Panc1 (cell line): ENCODE measurements at regions not wholly inside any gene's neighbourhood (a gene's known extent, or its start where the extent isn't known, plus 50 kb on each side); places are given as distances from the start of the nearest gene placed in this dataset.

Experiments used
- ATAC-seq: fragments of 200-7000 bp; cut with Tn5 transposase; 2 replicates; pipeline ENCODE4 v1.9.1; 2020; ENCODE audit warnings: mild to moderate bottlenecking, moderate library complexity
- BruUV-seq: library from RNA; stranded (reverse); fragments of 400-500 nt; replicated peaks from 2 replicates; lab custom pipeline; 2021; lab: Mats Ljungman, UMichigan
- CTCF ChIA-PET: fragments of 300-600 bp; sonication (Branson Sonifier 250); formaldehyde crosslinking; loops from one replicate; lab custom pipeline; 2022; ENCODE audit warnings: antibody characterized with exemption; lab: Charles Lee
- POLR2A ChIA-PET: fragments of 300-600 bp; sonication (Branson Sonifier 250); formaldehyde crosslinking; loops from one replicate; lab custom pipeline; 2022; ENCODE audit warnings: antibody characterized with exemption; lab: Charles Lee
- DNase-seq: peaks from one replicate; pipeline ENCODE4 v3.0.0-alpha.2; 2010; ENCODE audit warnings: low read depth, low spot score
- H3K27ac ChIP-seq: 2 replicates; pipeline ENCODE4 v1.5.1; 2011; ENCODE audit warnings: mild to moderate bottlenecking, low read length, inconsistent platforms
- H3K27me3 ChIP-seq: fragments of 200-500 bp; sonication (Bioruptor generic); 2 replicates; pipeline ENCODE4 v1.6.0; 2014; ENCODE audit warnings: low read length, inconsistent platforms; ENCODE audit not compliant: control insufficient read depth, insufficient read depth
- H3K36me3 ChIP-seq: fragments of 200-500 bp; sonication (Bioruptor generic); 2 replicates; pipeline ENCODE4 v1.5.1; 2014; ENCODE audit warnings: inconsistent platforms, mild to moderate bottlenecking, low read length, moderate library complexity; ENCODE audit not compliant: control insufficient read depth, insufficient read depth
- H3K4me1 ChIP-seq: 2 replicates; pipeline ENCODE4 v1.5.1; 2011; ENCODE audit warnings: inconsistent platforms, mild to moderate bottlenecking, low read length, moderate library complexity; ENCODE audit not compliant: control insufficient read depth, insufficient read depth
- H3K4me3 ChIP-seq, 2 experiments: 2 replicates each; pipeline ENCODE4 v1.5.1; 2011 to 2012; ENCODE audit warnings: low read depth in 2 of 2, low read length in 2 of 2, mild to moderate bottlenecking in 2 of 2, inconsistent platforms in 1 of 2, moderate library complexity in 1 of 2
- H3K9me3 ChIP-seq: fragments of 200-500 bp; sonication (Bioruptor generic); 2 replicates; pipeline ENCODE4 v1.5.1; 2014; ENCODE audit warnings: low read depth, mild to moderate bottlenecking, inconsistent platforms, low read length, moderate library complexity; ENCODE audit not compliant: control insufficient read depth, insufficient read depth
- POLR2AphosphoS5 ChIP-seq: IDR thresholded peaks from 2 replicates; pipeline ENCODE4 v1.6.1; 2012; ENCODE audit warnings: mild to moderate bottlenecking, low read depth, low read length, moderate library complexity
- SIN3A ChIP-seq: IDR thresholded peaks from 2 replicates; pipeline ENCODE4 v1.6.1; 2012; ENCODE audit warnings: low read depth, mild to moderate bottlenecking, low read length, moderate library complexity, borderline replicate concordance; ENCODE audit not compliant: insufficient read depth
- TCF7L2 ChIP-seq: IDR thresholded peaks from 2 replicates; pipeline ENCODE4 v1.6.1; 2011; ENCODE audit warnings: mild to moderate bottlenecking, low read depth, low read length, inconsistent platforms
- in situ Hi-C: cut with HindIII; loops from 2 replicates; pipeline ENCODE4 v1.10.0; 2016; ENCODE audit warnings: low sequenced_read_pairs, low pct_unique_long_range_greater_than_20kb
- intact Hi-C: fragments of 100-400 bp; cut with micrococcal nuclease; formaldehyde crosslinking; loops from one replicate; pipeline ENCODE4 v1.10.0; 2022; ENCODE audit not compliant: unreplicated experiment
- TF ChIP-seq, protein P1 (sequence below): fragments of 450-650 bp; IDR thresholded peaks from 2 replicates; pipeline ENCODE4 v1.5.1; 2017; ENCODE audit warnings: mild to moderate bottlenecking
- TF ChIP-seq, protein P2 (sequence below), 2 experiments: IDR thresholded peaks; 2 replicates each; pipeline ENCODE4 v1.6.1; 2011 to 2012; ENCODE audit warnings: low read depth in 2 of 2, control low read depth in 1 of 2, low read length in 1 of 2, mild to moderate bottlenecking in 1 of 2, moderate library complexity in 1 of 2; ENCODE audit not compliant: insufficient read depth in 1 of 2

DNA sequence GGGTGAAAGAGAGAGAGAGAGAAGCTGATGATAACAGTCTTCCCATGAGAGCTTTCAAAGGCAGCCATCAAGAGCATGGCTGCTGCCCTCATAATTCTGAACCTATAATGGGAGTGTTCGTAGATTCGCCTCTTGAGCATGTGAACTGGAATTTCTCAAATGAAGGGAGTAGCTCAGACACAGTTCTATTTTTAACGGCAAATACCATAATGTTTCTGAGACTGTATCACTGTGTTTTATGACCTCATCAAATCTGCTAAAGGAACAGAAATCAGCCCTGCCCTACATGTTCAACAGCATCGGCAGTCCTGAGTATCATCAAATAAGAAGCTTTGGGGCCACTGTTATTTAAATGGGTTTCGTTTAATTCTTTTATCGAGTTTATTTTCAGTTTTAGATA is 645.6 kb downstream of the GALR1 start:
- H3K4me1 ChIP-seq, result no peaks in the 10 kb centered on the region
- TF ChIP-seq POLR2AphosphoS5 (no peak), SIN3A (no peak), TCF7L2 (no peak)
- TF ChIP-seq, protein P1, sequence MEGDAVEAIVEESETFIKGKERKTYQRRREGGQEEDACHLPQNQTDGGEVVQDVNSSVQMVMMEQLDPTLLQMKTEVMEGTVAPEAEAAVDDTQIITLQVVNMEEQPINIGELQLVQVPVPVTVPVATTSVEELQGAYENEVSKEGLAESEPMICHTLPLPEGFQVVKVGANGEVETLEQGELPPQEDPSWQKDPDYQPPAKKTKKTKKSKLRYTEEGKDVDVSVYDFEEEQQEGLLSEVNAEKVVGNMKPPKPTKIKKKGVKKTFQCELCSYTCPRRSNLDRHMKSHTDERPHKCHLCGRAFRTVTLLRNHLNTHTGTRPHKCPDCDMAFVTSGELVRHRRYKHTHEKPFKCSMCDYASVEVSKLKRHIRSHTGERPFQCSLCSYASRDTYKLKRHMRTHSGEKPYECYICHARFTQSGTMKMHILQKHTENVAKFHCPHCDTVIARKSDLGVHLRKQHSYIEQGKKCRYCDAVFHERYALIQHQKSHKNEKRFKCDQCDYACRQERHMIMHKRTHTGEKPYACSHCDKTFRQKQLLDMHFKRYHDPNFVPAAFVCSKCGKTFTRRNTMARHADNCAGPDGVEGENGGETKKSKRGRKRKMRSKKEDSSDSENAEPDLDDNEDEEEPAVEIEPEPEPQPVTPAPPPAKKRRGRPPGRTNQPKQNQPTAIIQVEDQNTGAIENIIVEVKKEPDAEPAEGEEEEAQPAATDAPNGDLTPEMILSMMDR, result no peak
- TF ChIP-seq, protein P2, sequence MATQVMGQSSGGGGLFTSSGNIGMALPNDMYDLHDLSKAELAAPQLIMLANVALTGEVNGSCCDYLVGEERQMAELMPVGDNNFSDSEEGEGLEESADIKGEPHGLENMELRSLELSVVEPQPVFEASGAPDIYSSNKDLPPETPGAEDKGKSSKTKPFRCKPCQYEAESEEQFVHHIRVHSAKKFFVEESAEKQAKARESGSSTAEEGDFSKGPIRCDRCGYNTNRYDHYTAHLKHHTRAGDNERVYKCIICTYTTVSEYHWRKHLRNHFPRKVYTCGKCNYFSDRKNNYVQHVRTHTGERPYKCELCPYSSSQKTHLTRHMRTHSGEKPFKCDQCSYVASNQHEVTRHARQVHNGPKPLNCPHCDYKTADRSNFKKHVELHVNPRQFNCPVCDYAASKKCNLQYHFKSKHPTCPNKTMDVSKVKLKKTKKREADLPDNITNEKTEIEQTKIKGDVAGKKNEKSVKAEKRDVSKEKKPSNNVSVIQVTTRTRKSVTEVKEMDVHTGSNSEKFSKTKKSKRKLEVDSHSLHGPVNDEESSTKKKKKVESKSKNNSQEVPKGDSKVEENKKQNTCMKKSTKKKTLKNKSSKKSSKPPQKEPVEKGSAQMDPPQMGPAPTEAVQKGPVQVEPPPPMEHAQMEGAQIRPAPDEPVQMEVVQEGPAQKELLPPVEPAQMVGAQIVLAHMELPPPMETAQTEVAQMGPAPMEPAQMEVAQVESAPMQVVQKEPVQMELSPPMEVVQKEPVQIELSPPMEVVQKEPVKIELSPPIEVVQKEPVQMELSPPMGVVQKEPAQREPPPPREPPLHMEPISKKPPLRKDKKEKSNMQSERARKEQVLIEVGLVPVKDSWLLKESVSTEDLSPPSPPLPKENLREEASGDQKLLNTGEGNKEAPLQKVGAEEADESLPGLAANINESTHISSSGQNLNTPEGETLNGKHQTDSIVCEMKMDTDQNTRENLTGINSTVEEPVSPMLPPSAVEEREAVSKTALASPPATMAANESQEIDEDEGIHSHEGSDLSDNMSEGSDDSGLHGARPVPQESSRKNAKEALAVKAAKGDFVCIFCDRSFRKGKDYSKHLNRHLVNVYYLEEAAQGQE (IDR thresholded peaks at IDR 0.05; ENCODE audit: insufficient read depth in 1 of 2, low read depth in 2 of 2, low read length in 1 of 2), result no peak
- in situ Hi-C loops, result no loop called here

DNA sequence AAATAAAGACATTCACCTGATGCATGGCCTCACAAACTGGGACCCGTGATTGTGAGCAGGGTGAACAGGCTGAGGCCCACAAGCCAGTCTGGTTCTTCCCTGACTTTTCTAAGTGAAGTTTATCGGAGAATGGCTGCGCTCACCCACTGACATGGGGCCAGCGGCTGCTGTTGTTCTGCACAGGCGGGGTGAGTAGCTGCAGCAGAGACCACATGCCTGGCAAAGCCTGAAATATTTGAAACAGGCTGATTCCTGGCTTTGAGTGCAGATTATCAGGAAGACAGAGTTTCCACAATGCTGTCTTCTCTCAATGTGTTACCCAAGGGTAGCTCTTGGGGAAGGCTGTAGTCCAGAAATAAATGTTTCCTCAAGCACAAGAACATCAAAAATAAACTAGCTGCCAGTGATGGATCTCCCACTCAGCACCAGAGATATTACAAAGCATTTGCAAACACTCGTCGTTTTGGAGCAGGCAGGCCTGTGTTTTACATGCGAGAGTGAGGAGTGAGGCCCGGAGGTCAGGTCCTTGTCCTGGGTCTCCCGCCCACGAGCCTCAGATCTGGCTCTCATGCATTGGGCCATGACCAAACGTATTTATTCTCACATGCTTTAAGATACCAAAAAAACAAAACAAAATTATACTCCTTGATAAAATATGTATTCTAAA is 647.1 kb downstream of the GALR1 start:
- H3K27ac ChIP-seq, result no peak overlapping the region
- CTCF ChIA-PET, result no interaction called here

More for the DNA sequence above, 645.6 kb downstream of the GALR1 start:
- ChIA-PET CTCF (interaction anchor here (0.6 kb wide), 1 partner anchor 576 kb away, joined by 3 read pairs; no protein-coding TSS in a partner anchor), POLR2A (no interaction called here)
- Histone ChIP-seq H3K27ac (no peak overlapping the region), H3K27me3 (peaks cover 14% of the 10 kb centered on the region), H3K4me3 (no peak overlapping the region), H3K9me3 (no peaks in the 10 kb centered on the region), H3K36me3 (no peaks in the 10 kb centered on the region)
- intact Hi-C loops, result no loop called here
- BruUV-seq, result no TSS peak
- ATAC-seq, result no peak
- DNase-seq, result no peak

More for the DNA sequence above, 647.1 kb downstream of the GALR1 start:
- no peaks in the 10 kb centered on the region for H3K9me3 ChIP-seq
- POLR2A ChIA-PET, result no interaction called here
- H3K36me3 ChIP-seq, result no peaks in the 10 kb centered on the region
- in situ Hi-C loops (no loop called here), intact Hi-C loops (no loop called here)
- BruUV-seq, result no TSS peak
- no peak for ATAC-seq
- peaks cover 14% of the 10 kb centered on the region for H3K27me3 ChIP-seq
- TF ChIP-seq, protein P2 (IDR thresholded peaks at IDR 0.05; ENCODE audit: insufficient read depth in 1 of 2, low read depth in 2 of 2, low read length in 1 of 2), result no peak
- TF ChIP-seq TCF7L2 (no peak), SIN3A (no peak), POLR2AphosphoS5 (no peak)
- TF ChIP-seq, protein P1, result no peak
- H3K4me1 ChIP-seq, result no peaks in the 10 kb centered on the region
- DNase-seq, result no peak
- H3K4me3 ChIP-seq, result no peak overlapping the region
